Neural progenitor cell (in vitro differentiated cells): ENCODE measurements at regions not wholly inside any gene's neighbourhood (a gene's known extent, or its start where the extent isn't known, plus 50 kb on each side); places are given as distances from the start of the nearest gene placed in this dataset.

ENCODE experiments used
- CTCF ChIP-seq: fragments of 200-600 bp; sonication (generic); IDR thresholded peaks from 2 replicates; pipeline ENCODE4 v1.5.1; 2017; ENCODE audit warnings: antibody characterized with exemption, mild to moderate bottlenecking
- EZH2 ChIP-seq: fragments of 200-600 bp; sonication (generic); IDR thresholded peaks from 2 replicates; pipeline ENCODE4 v1.6.1; 2017; ENCODE audit warnings: antibody characterized with exemption, mild to moderate bottlenecking, moderate library complexity

DNA sequence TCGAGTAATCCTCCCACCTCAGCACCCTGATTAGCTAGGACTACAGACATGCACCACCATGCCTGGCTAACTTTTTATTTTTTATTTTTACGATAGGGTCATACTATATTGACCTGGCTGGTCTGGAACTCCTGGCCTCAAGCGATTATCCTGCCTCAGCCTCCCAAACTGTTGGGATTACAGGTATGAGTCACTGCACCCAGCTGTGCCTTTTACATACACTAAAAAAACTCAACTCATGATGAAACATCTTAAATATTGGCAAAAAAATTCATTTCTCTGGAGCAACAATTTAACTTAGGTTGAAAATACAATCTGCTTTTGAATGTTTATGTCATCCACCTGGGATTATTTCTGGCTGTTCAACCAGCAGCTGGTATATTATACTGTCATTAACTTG lies 598.3 kb upstream of the ZP4 start:
- no peak for TF ChIP-seq CTCF
- TF ChIP-seq EZH2: no peak
